ENCODE measurements at regions not wholly inside any gene's neighbourhood (a gene's known extent, or its start where the extent isn't known, plus 50 kb on each side); places are given as distances from the start of the nearest gene placed in this dataset.
"Not testable (repeated sequence)": the region's sequence is repeated elsewhere in the genome, so short reads cannot be mapped to it uniquely, and the experiment has no call there.

DNA sequence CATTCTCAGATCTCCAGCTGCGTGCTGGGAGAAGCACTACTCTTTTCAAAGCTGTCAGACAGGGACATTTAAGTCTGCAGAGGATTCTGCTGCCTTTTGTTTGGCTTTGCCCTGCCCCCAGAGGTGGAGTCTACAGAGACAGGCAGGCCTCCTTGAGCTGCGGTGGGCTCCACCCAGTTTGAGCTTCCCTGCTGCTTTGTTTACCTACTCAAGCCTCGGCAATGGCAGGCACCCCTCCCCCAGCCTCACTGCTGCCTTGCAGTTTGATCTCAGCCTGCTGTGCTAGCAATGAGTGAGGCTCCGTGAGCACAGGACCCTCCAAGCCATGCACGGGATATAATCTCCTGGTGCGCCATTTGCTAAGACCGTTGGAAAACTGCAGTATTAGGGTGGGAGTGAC lies 518.8 kb upstream of the NRP1 start:
- TF ChIP-seq CTCF (IDR thresholded peaks at IDR 0.05); POLR2AphosphoS5 (IDR thresholded peaks at IDR 0.05; ENCODE audit: insufficient read depth in 1 of 2, low read depth in 1 of 2); POLR2A (IDR thresholded peaks at IDR 0.05): not testable (repeated sequence)
